ENCODE measurements at regions not wholly inside any gene's neighbourhood (a gene's known extent, or its start where the extent isn't known, plus 50 kb on each side); places are given as distances from the start of the nearest gene placed in this dataset.

DNA sequence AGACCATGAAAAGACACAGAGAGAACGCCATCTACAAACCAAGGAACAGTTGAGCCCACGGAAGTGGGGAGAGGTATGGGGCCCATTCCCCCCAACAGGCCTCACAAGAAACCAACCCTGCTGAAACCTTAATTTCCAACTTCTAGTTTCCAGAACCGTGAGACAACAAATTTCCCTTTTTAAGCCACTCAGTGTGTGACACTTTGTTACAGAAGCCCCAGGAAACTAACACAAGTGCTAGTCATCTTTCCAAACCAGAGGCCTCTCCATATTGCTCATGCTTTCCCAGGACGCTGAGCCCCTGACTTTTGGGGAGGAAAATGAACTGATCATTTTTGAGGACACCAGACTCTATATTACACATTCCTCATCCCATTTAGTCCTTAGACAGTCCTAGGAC is 186.8 kb downstream of the NUFIP1 start:
- no peak overlapping the region for H3K27ac ChIP-seq
- TF ChIP-seq, protein P1, sequence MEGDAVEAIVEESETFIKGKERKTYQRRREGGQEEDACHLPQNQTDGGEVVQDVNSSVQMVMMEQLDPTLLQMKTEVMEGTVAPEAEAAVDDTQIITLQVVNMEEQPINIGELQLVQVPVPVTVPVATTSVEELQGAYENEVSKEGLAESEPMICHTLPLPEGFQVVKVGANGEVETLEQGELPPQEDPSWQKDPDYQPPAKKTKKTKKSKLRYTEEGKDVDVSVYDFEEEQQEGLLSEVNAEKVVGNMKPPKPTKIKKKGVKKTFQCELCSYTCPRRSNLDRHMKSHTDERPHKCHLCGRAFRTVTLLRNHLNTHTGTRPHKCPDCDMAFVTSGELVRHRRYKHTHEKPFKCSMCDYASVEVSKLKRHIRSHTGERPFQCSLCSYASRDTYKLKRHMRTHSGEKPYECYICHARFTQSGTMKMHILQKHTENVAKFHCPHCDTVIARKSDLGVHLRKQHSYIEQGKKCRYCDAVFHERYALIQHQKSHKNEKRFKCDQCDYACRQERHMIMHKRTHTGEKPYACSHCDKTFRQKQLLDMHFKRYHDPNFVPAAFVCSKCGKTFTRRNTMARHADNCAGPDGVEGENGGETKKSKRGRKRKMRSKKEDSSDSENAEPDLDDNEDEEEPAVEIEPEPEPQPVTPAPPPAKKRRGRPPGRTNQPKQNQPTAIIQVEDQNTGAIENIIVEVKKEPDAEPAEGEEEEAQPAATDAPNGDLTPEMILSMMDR (conservative IDR thresholded peaks at IDR 0.05), result no peak
- no peak for TF ChIP-seq ZFX (IDR thresholded peaks at IDR 0.05)

- no peak for TF ChIP-seq ZFX (IDR thresholded peaks at IDR 0.05)
- TF ChIP-seq, protein P1 (conservative IDR thresholded peaks at IDR 0.05), result no peak
- no peak overlapping the region for H3K27ac ChIP-seq
These were observed 187.3 kb downstream of the NUFIP1 start for GRCh38 chr13:44801990-44802389.

- no peak overlapping the region for H3K27ac ChIP-seq
- TF ChIP-seq ZFX (IDR thresholded peaks at IDR 0.05), result no peak
- TF ChIP-seq, protein P1 (conservative IDR thresholded peaks at IDR 0.05), result no peak
These were observed 188.6 kb downstream of the NUFIP1 start for GRCh38 chr13:44800626-44801025.

DNA sequence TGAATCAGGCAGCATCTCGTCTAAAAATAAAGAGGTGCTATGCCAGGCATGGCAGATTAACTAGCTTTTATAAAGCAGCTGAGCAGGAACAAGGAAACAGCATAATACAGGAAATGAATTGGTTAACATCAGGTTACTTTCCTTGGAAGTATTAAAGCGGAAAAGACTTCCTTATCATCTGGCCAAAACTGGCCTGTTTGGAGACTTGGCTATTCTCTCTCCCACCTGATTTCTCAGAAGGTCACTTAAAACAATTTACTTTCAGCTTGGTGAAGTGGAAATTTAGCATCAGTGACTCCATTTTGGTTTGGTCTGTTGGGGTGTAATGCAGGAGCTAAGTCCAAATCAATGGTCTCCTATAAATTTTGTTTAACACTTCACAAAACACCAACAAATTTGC is 191.6 kb downstream of the NUFIP1 start:
- no peak overlapping the region; the same call in 1 of the 2 replicates for H3K27ac ChIP-seq
- TF ChIP-seq, protein P1 (conservative IDR thresholded peaks at IDR 0.05), result no peak
- TF ChIP-seq ZFX (IDR thresholded peaks at IDR 0.05), result no peak

GRCh38 chr13:44796597-44797490 is 192.4 kb downstream of the NUFIP1 start:
- TF ChIP-seq, protein P1 (conservative IDR thresholded peaks at IDR 0.05), result no peak
- TF ChIP-seq ZFX (IDR thresholded peaks at IDR 0.05), result no peak
- H3K27ac ChIP-seq, result peak overlapping the region; percentile 64

DNA sequence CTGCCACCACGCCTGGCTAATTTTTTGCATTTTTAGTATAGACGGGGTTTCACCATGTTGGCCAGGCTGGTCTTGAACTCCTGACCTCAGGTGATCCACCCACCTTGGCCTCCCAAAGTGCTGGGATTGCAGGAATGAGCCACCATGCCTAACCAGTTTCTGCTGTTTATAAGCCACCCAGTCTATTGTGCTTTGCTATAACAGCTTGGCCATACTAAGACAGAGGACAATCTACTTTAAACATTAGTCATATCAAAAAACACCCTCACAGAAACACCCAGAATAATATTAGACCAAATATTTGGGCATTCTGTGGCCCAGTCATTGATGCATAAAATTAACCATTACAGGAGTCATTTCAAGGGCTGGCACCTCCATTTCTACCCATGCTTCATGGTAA is 193.2 kb downstream of the NUFIP1 start:
- peak overlapping the region; percentile 36 for H3K27ac ChIP-seq

GRCh38 chr13:44795176-44795575 is 194.1 kb downstream of the NUFIP1 start:
- H3K27ac ChIP-seq, result peak overlapping the region; percentile 36; the same call in 1 of the 2 replicates
- TF ChIP-seq ZFX (IDR thresholded peaks at IDR 0.05), result no peak
- TF ChIP-seq, protein P1 (conservative IDR thresholded peaks at IDR 0.05), result no peak

DNA sequence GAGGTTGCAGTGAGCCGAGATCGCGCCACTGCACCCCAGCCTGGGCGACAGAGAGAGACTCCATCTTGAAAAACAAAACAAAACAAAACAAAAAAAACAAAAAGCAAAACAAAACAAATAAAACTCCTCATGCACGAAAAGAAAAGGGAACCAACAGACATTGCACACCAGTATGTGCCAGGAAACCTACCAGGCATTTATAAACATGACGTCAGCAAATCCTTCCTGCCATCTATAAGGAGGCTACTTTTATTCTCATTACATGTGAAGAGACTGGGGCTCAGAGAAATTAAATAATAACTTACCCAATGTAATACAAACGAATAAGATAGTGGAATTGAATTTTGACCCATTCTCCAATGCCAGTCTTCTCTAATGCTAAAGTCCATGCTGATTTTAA is 197.2 kb downstream of the NUFIP1 start:
- no peak overlapping the region for H3K27ac ChIP-seq
- TF ChIP-seq, protein P1 (conservative IDR thresholded peaks at IDR 0.05), result no peak
- no peak for TF ChIP-seq ZFX (IDR thresholded peaks at IDR 0.05)
